SH-SY5Y (cell line): ENCODE measurements at regions not wholly inside any gene's neighbourhood (a gene's known extent, or its start where the extent isn't known, plus 50 kb on each side); places are given as distances from the start of the nearest gene placed in this dataset.

Experiments
- GATA2 ChIP-seq: IDR thresholded peaks from 2 replicates; pipeline ENCODE4 v1.6.1; 2011; ENCODE audit warnings: mild to moderate bottlenecking, low read depth, low read length
- GATA3 ChIP-seq: IDR thresholded peaks from 2 replicates; pipeline ENCODE4 v1.6.1; 2011; ENCODE audit warnings: low read depth, mild to moderate bottlenecking, low read length, moderate library complexity

GRCh38 chr12:84043355-84043754 lies 869.2 kb downstream of the SLC6A15 start:
- TF ChIP-seq GATA2: no peak
- no peak for TF ChIP-seq GATA3
